ENCODE measurements at regions not wholly inside any gene's neighbourhood (a gene's known extent, or its start where the extent isn't known, plus 50 kb on each side); places are given as distances from the start of the nearest gene placed in this dataset.

DNA sequence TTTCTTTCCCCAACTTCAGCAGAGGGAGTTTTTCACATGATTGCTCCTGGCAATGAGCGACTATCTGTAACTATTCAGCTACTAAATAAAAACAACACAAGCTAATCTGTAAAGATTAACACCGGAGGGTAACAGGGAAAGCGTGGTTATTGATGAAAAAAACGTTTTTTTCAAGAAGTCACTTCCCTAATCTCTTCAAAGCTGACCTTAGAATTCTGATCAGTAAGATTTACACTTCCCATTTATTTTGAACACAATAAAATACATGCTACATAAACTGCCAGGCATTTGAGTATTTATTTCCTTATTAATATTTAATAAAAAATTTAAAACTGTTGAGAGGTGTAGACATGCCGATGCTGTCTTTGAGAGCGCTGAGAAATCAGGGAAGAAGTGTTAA, 207.4 kb upstream of the HDAC4 start:
- Histone ChIP-seq H3K9ac (ENCODE audit: control insufficient read depth, insufficient read depth, low read length) (no peak overlapping the region), H3K36me3 (ENCODE audit: control insufficient read depth in 2 of 2, insufficient read depth in 2 of 2, low read length in 1 of 2) (no peaks in the 10 kb centered on the region), H2AFZ (ENCODE audit: control insufficient read depth, low read depth, low read length) (no peak overlapping the region), H3K4me2 (ENCODE audit: control insufficient read depth, insufficient read depth) (no peak overlapping the region), H3K79me2 (ENCODE audit: control insufficient read depth, insufficient read depth, low read length) (no peaks in the 10 kb centered on the region), H3K27ac (ENCODE audit: control insufficient read depth, insufficient read depth) (no peak overlapping the region), H3K9me3 (replicated peaks; ENCODE audit: control insufficient read depth, insufficient read depth, low read length) (no peaks in the 10 kb centered on the region; the same call in 2 of the 3 replicates), H3K27me3 (replicated peaks in 1 of 2; ENCODE audit: control insufficient read depth in 2 of 2, insufficient read depth in 2 of 2, low read length in 1 of 2) (peaks cover 0 to 2% of the 10 kb centered on the region in 2 experiments; a peak in 1 of 4 replicates), H3K4me1 (ENCODE audit: control insufficient read depth, insufficient read depth, low read length) (no peaks in the 10 kb centered on the region), H4K20me1 (ENCODE audit: control insufficient read depth, insufficient read depth) (no peaks in the 10 kb centered on the region), H3K4me3 (no peak overlapping the region)
- SMC1A ChIA-PET (ENCODE audit: uncharacterized antibody, unreplicated experiment), result no interaction called here
- CTCF ChIA-PET, result interaction anchor here (0.7 kb wide), 1 partner anchor 92 kb away, joined by 4 read pairs; no protein-coding TSS in a partner anchor
- FAIRE-seq (no peak), ATAC-seq (no peak), DNase-seq (ENCODE audit: low read depth, low spot score) (no peak)
- BruUV-seq (replicated peaks), result no TSS peak
- 28% methylated on average over 6 of the region's 6 CpGs for WGBS (ENCODE audit: insufficient coverage, insufficient replicate concordance, low lambda C conversion rate, missing lambda C conversion rate)
- intact Hi-C loops (cut with micrococcal nuclease; ENCODE audit: unreplicated experiment) (no loop called here), in situ Hi-C loops (cut with MboI) (no loop called here)
- RAD21 ChIA-PET (ENCODE audit: unreplicated experiment), result no interaction called here
- POLR2A ChIA-PET, result no interaction called here
- TF ChIP-seq POLR2AphosphoS5 (IDR thresholded peaks at IDR 0.05; ENCODE audit: low read length), result no peak
- TF ChIP-seq SMAD5 (IDR thresholded peaks at IDR 0.05; ENCODE audit: low read depth), result no peak
- TF ChIP-seq ATF7 (IDR thresholded peaks at IDR 0.05; ENCODE audit: low read depth), result no peak
- no peak for TF ChIP-seq RUNX3 (IDR thresholded peaks at IDR 0.05; ENCODE audit: low read length)
- TF ChIP-seq, protein P1, sequence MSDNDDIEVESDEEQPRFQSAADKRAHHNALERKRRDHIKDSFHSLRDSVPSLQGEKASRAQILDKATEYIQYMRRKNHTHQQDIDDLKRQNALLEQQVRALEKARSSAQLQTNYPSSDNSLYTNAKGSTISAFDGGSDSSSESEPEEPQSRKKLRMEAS (IDR thresholded peaks at IDR 0.05; ENCODE audit: low read depth, low read length), result no peak
- TF ChIP-seq NFXL1 (IDR thresholded peaks at IDR 0.05; ENCODE audit: borderline replicate concordance), result no peak
- TF ChIP-seq ZNF217 (IDR thresholded peaks at IDR 0.05), result no peak
- TF ChIP-seq, protein P2, sequence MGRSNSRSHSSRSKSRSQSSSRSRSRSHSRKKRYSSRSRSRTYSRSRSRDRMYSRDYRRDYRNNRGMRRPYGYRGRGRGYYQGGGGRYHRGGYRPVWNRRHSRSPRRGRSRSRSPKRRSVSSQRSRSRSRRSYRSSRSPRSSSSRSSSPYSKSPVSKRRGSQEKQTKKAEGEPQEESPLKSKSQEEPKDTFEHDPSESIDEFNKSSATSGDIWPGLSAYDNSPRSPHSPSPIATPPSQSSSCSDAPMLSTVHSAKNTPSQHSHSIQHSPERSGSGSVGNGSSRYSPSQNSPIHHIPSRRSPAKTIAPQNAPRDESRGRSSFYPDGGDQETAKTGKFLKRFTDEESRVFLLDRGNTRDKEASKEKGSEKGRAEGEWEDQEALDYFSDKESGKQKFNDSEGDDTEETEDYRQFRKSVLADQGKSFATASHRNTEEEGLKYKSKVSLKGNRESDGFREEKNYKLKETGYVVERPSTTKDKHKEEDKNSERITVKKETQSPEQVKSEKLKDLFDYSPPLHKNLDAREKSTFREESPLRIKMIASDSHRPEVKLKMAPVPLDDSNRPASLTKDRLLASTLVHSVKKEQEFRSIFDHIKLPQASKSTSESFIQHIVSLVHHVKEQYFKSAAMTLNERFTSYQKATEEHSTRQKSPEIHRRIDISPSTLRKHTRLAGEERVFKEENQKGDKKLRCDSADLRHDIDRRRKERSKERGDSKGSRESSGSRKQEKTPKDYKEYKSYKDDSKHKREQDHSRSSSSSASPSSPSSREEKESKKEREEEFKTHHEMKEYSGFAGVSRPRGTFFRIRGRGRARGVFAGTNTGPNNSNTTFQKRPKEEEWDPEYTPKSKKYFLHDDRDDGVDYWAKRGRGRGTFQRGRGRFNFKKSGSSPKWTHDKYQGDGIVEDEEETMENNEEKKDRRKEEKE (IDR thresholded peaks at IDR 0.05), result no peak
- no peak for TF ChIP-seq EGR1 (IDR thresholded peaks at IDR 0.05; ENCODE audit: borderline replicate concordance in 1 of 2, low read depth in 2 of 2, low read length in 2 of 2)
- no peak for TF ChIP-seq RB1 (IDR thresholded peaks at IDR 0.05; ENCODE audit: borderline replicate concordance)
- TF ChIP-seq TBL1XR1 (IDR thresholded peaks at IDR 0.05; ENCODE audit: low read depth, low read length), result no peak
- no peak for TF ChIP-seq ZBED1 (IDR thresholded peaks at IDR 0.05; ENCODE audit: borderline replicate concordance)
- no peak for TF ChIP-seq RCOR1 (conservative IDR thresholded peaks at IDR 0.05; ENCODE audit: low read depth, low read length)
- no peak for TF ChIP-seq RBBP5 (conservative IDR thresholded peaks at IDR 0.05)
- no peak for TF ChIP-seq KDM1A (IDR thresholded peaks at IDR 0.05; ENCODE audit: borderline replicate concordance)
- no peak for TF ChIP-seq NR2C2 (IDR thresholded peaks at IDR 0.05; ENCODE audit: borderline replicate concordance, control insufficient read depth, insufficient read length, low read depth)

All from GM12878 (cell line).